ENCODE measurements at regions not wholly inside any gene's neighbourhood (a gene's known extent, or its start where the extent isn't known, plus 50 kb on each side); places are given as distances from the start of the nearest gene placed in this dataset.

DNA sequence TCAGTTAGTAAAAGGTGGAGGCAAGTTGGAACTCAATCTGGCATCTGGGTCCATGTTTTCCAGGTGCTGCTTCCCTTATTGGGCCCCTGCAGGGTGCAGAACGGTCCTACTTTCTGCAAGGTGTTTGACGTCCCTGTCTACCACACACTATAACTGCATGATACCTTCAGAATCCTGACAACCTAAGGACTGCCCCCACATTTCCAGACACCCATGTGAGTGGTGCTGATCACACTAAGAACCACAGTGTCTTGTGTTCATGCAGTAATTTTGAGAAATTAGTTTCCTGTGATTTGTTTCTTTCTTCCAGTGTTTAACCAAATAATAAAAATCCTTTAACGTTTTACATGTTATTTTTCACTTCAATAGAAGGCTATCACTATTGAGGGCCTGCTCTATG is 121.1 kb upstream of the MDM1 start:
- no peaks in the 10 kb centered on the region for H3K27me3 ChIP-seq (ENCODE audit: control insufficient read depth, insufficient read depth, low read length)
- peaks cover 43% of the 10 kb centered on the region for H3K4me1 ChIP-seq (ENCODE audit: control insufficient read depth, low read depth, low read length)
- no peaks in the 10 kb centered on the region for H3K9me3 ChIP-seq (ENCODE audit: control insufficient read depth, low read depth, low read length)
- no peaks in the 10 kb centered on the region for H3K36me3 ChIP-seq (ENCODE audit: control insufficient read depth, low read depth, low read length)
- no peak overlapping the region for H3K27ac ChIP-seq (ENCODE audit: low read length)
- no peak overlapping the region for H3K9ac ChIP-seq (ENCODE audit: low read length)
- H3K4me3 ChIP-seq (ENCODE audit: low read length): no peak overlapping the region

GRCh38 chr12:68453876-68454275 is 121.7 kb upstream of the MDM1 start:
- Histone ChIP-seq H3K9ac (ENCODE audit: low read length) (no peak overlapping the region), H3K36me3 (ENCODE audit: control insufficient read depth, low read depth, low read length) (no peaks in the 10 kb centered on the region), H3K9me3 (ENCODE audit: control insufficient read depth, low read depth, low read length) (no peaks in the 10 kb centered on the region), H3K27ac (ENCODE audit: low read length) (no peak overlapping the region), H3K4me1 (ENCODE audit: control insufficient read depth, low read depth, low read length) (peaks cover 37% of the 10 kb centered on the region), H3K27me3 (ENCODE audit: control insufficient read depth, insufficient read depth, low read length) (no peaks in the 10 kb centered on the region), H3K4me3 (ENCODE audit: low read length) (no peak overlapping the region)

DNA sequence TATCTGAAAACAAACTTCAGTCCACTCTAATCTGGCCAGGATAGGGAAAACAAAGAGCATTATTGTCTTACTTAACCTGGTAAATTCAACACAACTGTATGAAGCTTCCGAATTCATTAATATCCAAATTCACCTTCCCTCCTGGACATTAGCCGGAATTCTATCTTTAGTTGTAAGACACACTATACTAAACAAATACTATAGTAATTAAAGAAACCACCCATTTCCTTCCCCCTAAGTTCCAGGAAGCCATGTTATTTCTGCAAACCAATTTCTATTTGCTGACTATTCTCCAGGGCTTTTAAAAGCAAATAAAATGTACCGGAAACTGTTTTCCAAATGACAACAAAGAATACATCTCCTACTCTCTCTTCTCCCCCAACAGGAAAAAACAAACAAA is 122.7 kb upstream of the MDM1 start:
- peaks cover 37% of the 10 kb centered on the region for H3K4me1 ChIP-seq (ENCODE audit: control insufficient read depth, low read depth, low read length)
- no peak overlapping the region for H3K9ac ChIP-seq (ENCODE audit: low read length)
- H3K9me3 ChIP-seq (ENCODE audit: control insufficient read depth, low read depth, low read length): no peaks in the 10 kb centered on the region
- no peak overlapping the region for H3K27ac ChIP-seq (ENCODE audit: low read length)
- H3K36me3 ChIP-seq (ENCODE audit: control insufficient read depth, low read depth, low read length): no peaks in the 10 kb centered on the region
- H3K4me3 ChIP-seq (ENCODE audit: low read length): no peak overlapping the region
- no peaks in the 10 kb centered on the region for H3K27me3 ChIP-seq (ENCODE audit: control insufficient read depth, insufficient read depth, low read length)

DNA sequence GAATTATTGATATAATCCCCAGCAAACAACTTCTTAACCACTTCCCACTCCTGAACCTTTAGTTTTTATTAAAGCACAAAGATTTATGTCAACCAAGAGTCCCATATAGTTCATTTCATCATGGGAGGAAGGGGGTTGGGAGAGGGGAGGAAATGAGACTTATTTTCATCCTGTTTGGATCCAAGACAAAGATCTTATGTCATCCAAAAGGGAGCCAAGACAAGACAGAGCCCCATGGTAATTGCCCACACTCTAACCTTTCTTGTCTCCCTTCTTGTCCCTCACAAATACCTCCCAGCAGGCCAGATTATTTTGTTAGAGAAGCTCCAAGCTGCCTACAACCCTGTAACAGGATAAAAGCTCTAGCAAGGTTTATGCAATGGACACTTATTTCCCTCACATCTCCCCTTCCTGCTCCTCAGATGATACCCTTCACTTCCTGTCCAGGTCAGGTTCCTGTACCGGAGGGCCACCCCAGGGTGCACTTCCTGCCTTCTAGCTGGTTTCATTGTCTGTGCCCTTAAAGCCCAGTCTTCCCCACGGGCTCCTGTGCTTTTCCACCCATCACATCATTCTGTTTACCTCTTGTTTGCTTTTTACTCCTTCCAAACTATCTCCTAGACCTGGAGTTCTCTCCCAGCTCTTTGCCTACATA is 123.7 kb upstream of the MDM1 start:
- no peak overlapping the region for H3K9ac ChIP-seq (ENCODE audit: low read length)
- no peak overlapping the region for H3K4me3 ChIP-seq (ENCODE audit: low read length)
- H3K36me3 ChIP-seq (ENCODE audit: control insufficient read depth, low read depth, low read length): no peaks in the 10 kb centered on the region
- no peaks in the 10 kb centered on the region for H3K27me3 ChIP-seq (ENCODE audit: control insufficient read depth, insufficient read depth, low read length)
- no peaks in the 10 kb centered on the region for H3K9me3 ChIP-seq (ENCODE audit: control insufficient read depth, low read depth, low read length)
- no peak overlapping the region for H3K27ac ChIP-seq (ENCODE audit: low read length)
- peaks cover 37% of the 10 kb centered on the region for H3K4me1 ChIP-seq (ENCODE audit: control insufficient read depth, low read depth, low read length)

GRCh38 chr12:68458866-68459265 is 126.7 kb upstream of the MDM1 start:
- Histone ChIP-seq H3K36me3 (ENCODE audit: control insufficient read depth, low read depth, low read length) (no peaks in the 10 kb centered on the region), H3K27me3 (ENCODE audit: control insufficient read depth, insufficient read depth, low read length) (no peaks in the 10 kb centered on the region), H3K4me3 (ENCODE audit: low read length) (no peak overlapping the region), H3K27ac (ENCODE audit: low read length) (no peak overlapping the region), H3K9ac (ENCODE audit: low read length) (no peak overlapping the region), H3K4me1 (ENCODE audit: control insufficient read depth, low read depth, low read length) (peaks cover 23% of the 10 kb centered on the region), H3K9me3 (ENCODE audit: control insufficient read depth, low read depth, low read length) (no peaks in the 10 kb centered on the region)

DNA sequence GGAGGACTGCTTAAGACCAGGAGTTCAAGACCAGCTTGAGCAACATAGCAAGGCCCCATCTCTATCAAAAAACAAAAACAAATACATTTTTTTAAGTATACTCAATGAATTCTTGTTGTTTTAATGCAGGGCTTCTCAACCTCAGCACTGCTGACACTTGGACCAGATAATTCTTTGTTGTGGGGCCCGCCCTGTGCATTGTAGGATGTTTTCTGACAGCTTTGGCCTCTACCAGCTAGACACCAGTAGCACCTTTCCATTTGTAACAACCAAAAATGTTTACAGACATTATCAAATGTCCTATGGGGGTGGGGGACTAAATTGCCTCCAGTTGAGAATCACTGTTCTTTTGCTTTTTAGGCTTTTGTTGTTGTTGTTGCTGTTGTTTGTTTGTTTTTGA is 128.1 kb upstream of the MDM1 start:
- Histone ChIP-seq H3K9ac (ENCODE audit: low read length) (no peak overlapping the region), H3K36me3 (ENCODE audit: control insufficient read depth, low read depth, low read length) (no peaks in the 10 kb centered on the region), H3K27me3 (ENCODE audit: control insufficient read depth, insufficient read depth, low read length) (no peaks in the 10 kb centered on the region), H3K4me1 (ENCODE audit: control insufficient read depth, low read depth, low read length) (peaks cover 10% of the 10 kb centered on the region), H3K27ac (ENCODE audit: low read length) (no peak overlapping the region), H3K4me3 (ENCODE audit: low read length) (no peak overlapping the region), H3K9me3 (ENCODE audit: control insufficient read depth, low read depth, low read length) (no peaks in the 10 kb centered on the region)

GRCh38 chr12:68461645-68462044 is 129.5 kb upstream of the MDM1 start:
- Histone ChIP-seq H3K9me3 (ENCODE audit: control insufficient read depth, low read depth, low read length) (no peaks in the 10 kb centered on the region), H3K4me1 (ENCODE audit: control insufficient read depth, low read depth, low read length) (no peaks in the 10 kb centered on the region), H3K9ac (ENCODE audit: low read length) (no peak overlapping the region), H3K27me3 (ENCODE audit: control insufficient read depth, insufficient read depth, low read length) (no peaks in the 10 kb centered on the region), H3K4me3 (ENCODE audit: low read length) (no peak overlapping the region), H3K27ac (ENCODE audit: low read length) (no peak overlapping the region), H3K36me3 (ENCODE audit: control insufficient read depth, low read depth, low read length) (no peaks in the 10 kb centered on the region)

DNA sequence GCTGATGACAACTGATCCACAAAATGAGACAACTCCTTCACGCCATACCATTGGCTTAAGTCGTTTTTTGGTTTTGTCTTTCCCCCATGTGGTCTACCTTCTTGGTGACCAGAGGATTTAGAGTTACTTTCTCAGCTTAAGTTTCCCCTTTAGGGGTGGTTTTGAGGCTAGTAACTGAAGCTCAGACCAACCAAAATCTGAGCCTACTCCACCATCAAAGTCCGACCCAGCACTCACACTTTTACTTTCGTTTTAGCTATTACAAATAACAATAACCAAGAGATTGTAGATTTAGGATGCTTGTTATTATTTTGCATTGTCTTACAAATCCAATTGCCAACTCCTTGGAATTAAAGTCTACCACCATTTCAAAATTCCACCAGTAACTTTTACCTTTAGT is 130.6 kb upstream of the MDM1 start:
- H3K4me1 ChIP-seq (ENCODE audit: control insufficient read depth, low read depth, low read length): no peaks in the 10 kb centered on the region
- H3K36me3 ChIP-seq (ENCODE audit: control insufficient read depth, low read depth, low read length): no peaks in the 10 kb centered on the region
- no peaks in the 10 kb centered on the region for H3K9me3 ChIP-seq (ENCODE audit: control insufficient read depth, low read depth, low read length)
- no peak overlapping the region for H3K9ac ChIP-seq (ENCODE audit: low read length)
- H3K4me3 ChIP-seq (ENCODE audit: low read length): no peak overlapping the region
- no peaks in the 10 kb centered on the region for H3K27me3 ChIP-seq (ENCODE audit: control insufficient read depth, insufficient read depth, low read length)
- no peak overlapping the region for H3K27ac ChIP-seq (ENCODE audit: low read length)

DNA sequence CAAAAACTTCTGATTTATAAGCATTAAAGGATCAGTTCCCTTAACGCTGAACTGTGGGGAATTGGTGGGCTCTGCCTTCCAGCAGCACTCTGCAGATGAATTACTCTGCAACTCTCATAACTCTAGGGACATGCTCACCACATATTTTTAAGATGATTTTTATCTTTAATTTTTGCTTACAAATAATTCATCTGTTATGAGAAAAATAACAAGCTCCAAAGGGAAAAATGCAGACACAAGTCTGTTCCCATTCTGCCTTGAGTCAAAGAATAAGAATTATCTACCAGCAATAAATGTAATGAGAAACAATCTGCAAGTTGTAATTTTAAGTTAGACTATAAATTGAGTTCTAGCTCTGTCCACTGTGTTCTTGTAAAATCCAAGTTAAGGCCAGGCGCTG is 133.1 kb upstream of the MDM1 start:
- Histone ChIP-seq H3K27me3 (ENCODE audit: control insufficient read depth, insufficient read depth, low read length) (no peaks in the 10 kb centered on the region), H3K9ac (ENCODE audit: low read length) (no peak overlapping the region), H3K4me3 (ENCODE audit: low read length) (no peak overlapping the region), H3K27ac (ENCODE audit: low read length) (no peak overlapping the region), H3K36me3 (ENCODE audit: control insufficient read depth, low read depth, low read length) (no peaks in the 10 kb centered on the region), H3K9me3 (ENCODE audit: control insufficient read depth, low read depth, low read length) (no peaks in the 10 kb centered on the region), H3K4me1 (ENCODE audit: control insufficient read depth, low read depth, low read length) (no peaks in the 10 kb centered on the region)

- H3K27me3 ChIP-seq (ENCODE audit: control insufficient read depth, insufficient read depth, low read length): no peaks in the 10 kb centered on the region
Observed at GRCh38 chr12:68467514-68467913, 135.4 kb upstream of the MDM1 start.

GRCh38 chr12:68468036-68468435 is 135.9 kb upstream of the MDM1 start:
- H3K27ac ChIP-seq (ENCODE audit: low read length): no peak overlapping the region
- no peak overlapping the region for H3K9ac ChIP-seq (ENCODE audit: low read length)
- no peaks in the 10 kb centered on the region for H3K36me3 ChIP-seq (ENCODE audit: control insufficient read depth, low read depth, low read length)

More at GRCh38 chr12:68467514-68467913, 135.4 kb upstream of the MDM1 start:
- no peak overlapping the region for H3K27ac ChIP-seq (ENCODE audit: low read length)
- no peaks in the 10 kb centered on the region for H3K9me3 ChIP-seq (ENCODE audit: control insufficient read depth, low read depth, low read length)
- H3K4me3 ChIP-seq (ENCODE audit: low read length): no peak overlapping the region
- no peaks in the 10 kb centered on the region for H3K36me3 ChIP-seq (ENCODE audit: control insufficient read depth, low read depth, low read length)
- no peak overlapping the region for H3K9ac ChIP-seq (ENCODE audit: low read length)
- no peaks in the 10 kb centered on the region for H3K4me1 ChIP-seq (ENCODE audit: control insufficient read depth, low read depth, low read length)

DNA sequence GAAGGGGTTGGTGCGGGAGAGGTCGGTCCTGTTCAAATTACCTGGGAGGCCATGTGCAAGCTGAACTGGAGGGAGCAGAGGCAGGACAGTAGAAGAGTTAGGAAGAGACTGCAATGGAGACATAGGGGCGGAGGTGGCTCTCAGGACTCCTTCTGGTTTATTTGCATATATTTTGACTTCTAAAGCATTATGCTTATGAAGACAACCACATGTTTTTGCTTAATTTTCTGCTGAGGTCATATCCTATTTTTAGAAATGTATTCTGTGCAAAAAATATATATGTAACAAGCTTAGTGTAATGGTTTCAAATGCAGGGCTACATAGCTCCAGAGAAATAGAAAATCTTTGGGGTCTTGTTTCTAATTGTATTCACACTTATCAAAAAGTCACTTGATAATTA is 137.0 kb upstream of the MDM1 start:
- H3K9me3 ChIP-seq (ENCODE audit: control insufficient read depth, low read depth, low read length): no peaks in the 10 kb centered on the region
- H3K36me3 ChIP-seq (ENCODE audit: control insufficient read depth, low read depth, low read length): no peaks in the 10 kb centered on the region
- no peaks in the 10 kb centered on the region for H3K27me3 ChIP-seq (ENCODE audit: control insufficient read depth, insufficient read depth, low read length)
- H3K4me3 ChIP-seq (ENCODE audit: low read length): no peak overlapping the region
- no peak overlapping the region for H3K27ac ChIP-seq (ENCODE audit: low read length)
- no peak overlapping the region for H3K9ac ChIP-seq (ENCODE audit: low read length)
- H3K4me1 ChIP-seq (ENCODE audit: control insufficient read depth, low read depth, low read length): no peaks in the 10 kb centered on the region

More at GRCh38 chr12:68468036-68468435, 135.9 kb upstream of the MDM1 start:
- no peak overlapping the region for H3K4me3 ChIP-seq (ENCODE audit: low read length)
- H3K27me3 ChIP-seq (ENCODE audit: control insufficient read depth, insufficient read depth, low read length): no peaks in the 10 kb centered on the region
- H3K4me1 ChIP-seq (ENCODE audit: control insufficient read depth, low read depth, low read length): no peaks in the 10 kb centered on the region
- H3K9me3 ChIP-seq (ENCODE audit: control insufficient read depth, low read depth, low read length): no peaks in the 10 kb centered on the region
